ENCODE measurements at regions not wholly inside any gene's neighbourhood (a gene's known extent, or its start where the extent isn't known, plus 50 kb on each side); places are given as distances from the start of the nearest gene placed in this dataset.

- DNase-seq (ENCODE audit: low read depth), result no peak
Measured at GRCh38 chr10:10642751-10643150, 374.9 kb upstream of the CELF2 start.

- no peak for DNase-seq (ENCODE audit: low read depth)
Measured at GRCh38 chr10:10644008-10644646, 373.5 kb upstream of the CELF2 start.

GRCh38 chr10:10644676-10645385, 372.8 kb upstream of the CELF2 start:
- no peak for DNase-seq (ENCODE audit: low read depth)

- DNase-seq (ENCODE audit: low read depth), result no peak
Measured at GRCh38 chr10:10647331-10647730, 370.3 kb upstream of the CELF2 start.

DNA sequence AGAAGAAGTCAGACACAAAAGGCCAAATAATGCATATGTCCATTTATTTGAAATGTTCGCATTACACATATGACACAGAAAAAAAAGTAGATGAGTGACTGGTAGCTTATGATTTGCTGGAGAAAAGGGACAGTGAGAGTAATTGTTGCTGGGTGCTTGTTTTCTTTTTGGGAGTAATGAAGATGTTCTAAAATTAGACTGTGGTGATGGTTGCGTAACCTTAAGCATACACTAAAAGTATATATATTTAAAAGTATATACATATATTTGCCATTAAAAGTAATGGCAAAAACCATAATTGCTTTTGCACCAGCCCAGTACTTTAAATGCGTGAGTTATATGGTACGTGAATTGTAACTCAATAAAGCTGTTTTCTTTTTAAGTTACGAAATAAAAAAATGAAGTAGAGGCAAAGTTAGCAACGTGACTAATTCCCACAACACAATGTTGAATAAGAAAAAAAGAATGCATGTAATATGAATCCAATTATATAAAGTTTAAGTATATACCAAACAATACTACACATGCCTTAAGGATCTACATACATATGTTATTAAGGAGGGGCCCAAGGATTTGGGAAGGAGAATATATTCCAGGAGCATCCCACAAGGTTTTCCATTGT, 360.4 kb upstream of the CELF2 start:
- DNase-seq (ENCODE audit: low read depth), result no peak

- no peak for DNase-seq (ENCODE audit: low read depth)
Measured at GRCh38 chr10:10658172-10658785, 359.4 kb upstream of the CELF2 start.

GRCh38 chr10:10660054-10660453, 357.6 kb upstream of the CELF2 start:
- DNase-seq (ENCODE audit: low read depth), result no peak

DNA sequence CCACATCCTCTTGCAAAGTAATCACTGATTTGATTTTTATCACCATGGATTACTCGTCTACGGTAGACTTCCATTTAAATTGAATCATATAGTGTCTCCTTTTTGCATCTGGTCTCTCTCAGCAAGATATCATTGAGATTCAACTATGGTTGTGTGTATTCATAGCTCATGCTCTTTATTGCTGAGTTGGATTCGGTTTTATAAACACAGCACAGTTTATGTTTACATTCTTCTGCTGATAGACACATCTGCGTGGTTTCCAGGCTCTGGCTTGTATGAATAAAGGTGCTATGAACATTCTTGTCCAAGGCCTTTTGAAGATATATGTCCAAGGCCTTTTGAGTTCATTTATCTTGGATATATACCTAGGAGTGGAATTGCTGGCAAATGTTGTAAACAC, 356.5 kb upstream of the CELF2 start:
- no peak for DNase-seq (ENCODE audit: low read depth)

DNA sequence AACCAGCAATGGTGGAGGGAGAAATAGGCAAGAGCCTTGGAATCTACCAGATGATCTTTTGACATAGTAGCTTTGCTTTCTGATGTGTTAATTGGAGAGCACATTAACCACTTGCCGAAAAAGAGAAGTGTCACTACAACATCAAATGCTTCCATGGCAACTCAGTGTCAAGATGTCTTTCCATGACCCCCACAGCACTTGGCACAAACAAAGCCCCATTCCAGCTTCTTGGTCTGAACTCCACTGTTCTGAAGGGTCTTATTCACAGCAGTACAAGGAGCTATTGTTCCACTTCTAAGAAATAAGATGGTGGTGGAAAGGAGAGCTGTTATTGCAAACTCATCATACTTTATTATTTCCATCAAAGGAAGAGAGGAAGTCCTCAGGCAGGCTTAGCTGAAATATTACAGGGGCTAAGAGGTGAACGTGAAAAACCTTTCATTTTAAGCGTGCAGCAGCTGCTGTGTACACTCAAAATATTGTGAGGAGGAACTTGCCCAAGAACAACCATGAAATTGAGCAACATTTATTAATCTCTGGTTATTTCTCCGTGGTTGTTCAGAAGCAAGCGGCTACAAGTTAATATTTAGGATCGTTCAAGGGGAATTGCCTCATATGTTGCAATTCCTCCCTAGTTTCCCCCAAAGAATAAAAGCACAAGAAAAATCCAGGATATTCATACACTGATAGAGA, 354.8 kb upstream of the CELF2 start:
- no peak for DNase-seq (ENCODE audit: low read depth)

DNA sequence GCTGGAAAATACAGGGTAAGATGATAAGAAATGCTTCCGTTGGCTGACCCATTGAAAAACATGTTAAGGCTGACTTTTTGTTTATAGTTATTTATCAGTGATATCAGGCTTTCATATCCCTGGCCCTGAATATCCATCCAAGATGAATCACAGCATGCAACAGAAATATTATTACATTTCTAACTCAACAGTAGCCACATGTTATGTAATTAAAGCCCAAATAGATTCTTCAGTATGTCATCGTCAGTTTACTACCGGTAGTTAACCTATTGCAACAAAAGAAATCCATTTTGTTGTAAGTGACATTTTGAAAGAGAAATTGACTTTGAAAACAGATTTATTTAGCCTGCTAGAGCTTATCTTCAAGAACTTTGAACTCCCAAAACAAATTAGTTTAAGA, 354.1 kb upstream of the CELF2 start:
- DNase-seq (ENCODE audit: low read depth), result no peak

DNA sequence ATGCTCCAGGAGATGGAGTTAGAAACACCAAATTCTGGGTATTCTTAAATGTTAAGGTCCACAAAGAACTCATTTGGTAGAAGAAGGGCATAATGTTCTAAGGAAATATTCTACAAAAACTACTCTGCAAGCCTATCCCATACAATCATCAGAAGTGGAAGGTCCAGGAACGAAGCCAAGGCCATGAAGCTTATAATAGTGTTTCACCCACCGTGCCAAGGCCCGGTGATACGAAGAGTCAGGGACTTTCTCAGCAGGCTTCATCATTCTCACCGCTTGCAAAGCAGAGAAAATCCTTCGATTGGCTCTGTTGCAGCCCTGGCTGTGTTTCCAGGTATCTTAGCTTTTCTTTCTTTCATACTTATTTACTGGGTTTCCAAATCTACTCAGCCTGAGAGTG, 351.9 kb upstream of the CELF2 start:
- no peak for DNase-seq (ENCODE audit: low read depth)

DNA sequence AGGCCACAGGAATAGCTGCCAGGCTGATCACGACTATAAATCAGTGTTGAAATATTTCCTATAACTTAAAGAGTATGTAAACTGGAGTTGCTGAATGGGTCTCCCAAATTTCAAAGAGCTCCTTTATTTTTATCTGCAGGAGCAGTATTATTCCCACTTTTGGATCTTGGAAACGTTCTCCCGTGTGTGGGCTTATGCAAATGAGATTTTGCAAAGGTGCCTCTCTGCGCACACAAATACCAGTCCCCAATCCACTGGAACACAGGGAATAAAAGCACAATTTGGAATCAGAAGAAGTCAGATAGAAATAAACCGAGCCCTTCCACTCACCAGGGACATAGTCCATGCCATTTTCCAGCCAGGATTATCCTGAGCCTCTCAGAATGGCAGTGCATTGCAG, 350.2 kb upstream of the CELF2 start:
- DNase-seq (ENCODE audit: low read depth), result no peak

DNA sequence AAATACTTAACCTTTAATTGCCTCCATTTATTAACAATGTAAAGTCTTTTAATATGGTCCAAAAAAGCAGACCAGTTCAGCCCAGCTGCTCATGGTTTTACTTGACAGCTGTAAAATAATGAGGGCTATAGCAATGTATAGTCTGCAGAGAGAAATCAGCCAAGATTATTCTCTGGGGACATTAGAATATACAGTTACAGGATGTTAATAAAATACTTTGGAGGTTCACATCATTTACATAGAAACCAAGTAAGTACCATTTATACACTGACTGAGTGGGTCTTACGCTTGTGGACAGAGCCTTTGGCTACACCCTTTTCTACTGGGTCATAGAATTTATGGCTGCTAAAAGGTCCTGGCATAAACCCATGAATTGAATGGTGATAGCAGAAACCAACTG, 340.7 kb upstream of the CELF2 start:
- no peak for DNase-seq (ENCODE audit: low read depth)

DNA sequence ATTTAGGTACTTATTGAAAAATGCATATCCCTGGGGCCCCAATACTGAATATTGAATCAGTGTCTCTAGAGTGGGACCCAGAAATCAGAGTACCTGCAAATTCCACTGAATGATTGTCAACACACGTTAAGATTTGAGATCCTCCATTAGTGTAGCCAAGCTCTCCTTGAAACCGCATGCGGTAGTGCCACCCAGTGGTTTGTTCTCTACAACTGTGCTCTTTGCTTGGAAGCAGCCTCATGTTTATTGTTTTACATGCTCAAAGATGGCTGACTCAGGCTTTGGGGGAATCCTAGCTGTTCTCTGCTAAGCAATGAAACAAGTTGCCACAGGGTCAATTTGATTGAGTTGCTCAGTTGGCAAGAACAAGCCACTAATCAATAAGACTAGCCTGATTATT, 340.2 kb upstream of the CELF2 start:
- DNase-seq (ENCODE audit: low read depth), result no peak

- DNase-seq (ENCODE audit: low read depth), result no peak
Measured at GRCh38 chr10:10680496-10680895, 337.2 kb upstream of the CELF2 start.

DNA sequence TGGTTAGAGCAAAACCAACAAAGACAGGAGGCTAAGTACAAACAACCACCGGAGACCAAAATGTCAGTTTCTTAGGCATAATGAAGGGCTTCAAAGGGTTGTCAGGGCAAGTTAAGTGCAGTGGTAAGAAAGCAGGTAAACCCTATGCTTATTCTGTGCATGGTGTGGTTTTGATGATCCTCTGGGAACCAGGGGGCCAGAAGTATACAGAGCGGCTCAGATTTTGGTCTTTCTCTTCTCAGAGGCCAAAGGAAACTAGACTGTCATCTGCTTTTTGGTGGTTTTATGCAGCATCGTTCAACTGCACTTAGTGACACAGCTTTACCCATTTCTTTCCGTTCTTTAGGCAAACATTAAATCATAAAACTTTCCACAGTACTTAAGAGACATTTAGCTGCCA, 332.7 kb upstream of the CELF2 start:
- DNase-seq (ENCODE audit: low read depth), result no peak

- no peak for DNase-seq (ENCODE audit: low read depth)
Measured at GRCh38 chr10:10685566-10685965, 332.1 kb upstream of the CELF2 start.

DNA sequence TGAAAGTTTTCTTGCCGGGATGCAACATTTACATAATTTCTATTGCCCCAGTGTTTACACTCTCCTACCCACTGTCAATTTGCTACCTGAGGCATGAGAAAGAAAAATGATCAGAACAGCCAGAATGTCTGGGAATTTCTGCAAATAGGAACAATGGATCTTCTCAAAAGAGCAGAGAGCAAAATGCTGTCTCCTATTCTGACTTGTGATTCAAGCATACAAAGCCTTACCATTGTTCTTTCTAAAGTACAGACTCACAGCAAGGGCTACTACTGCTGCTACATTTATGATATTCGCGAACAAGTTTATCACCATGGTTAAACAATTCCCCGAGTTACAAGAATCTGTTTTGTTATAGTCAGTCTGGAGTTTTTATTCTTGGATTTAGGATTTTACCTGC, 329.9 kb upstream of the CELF2 start:
- DNase-seq (ENCODE audit: low read depth), result no peak

- no peak for DNase-seq (ENCODE audit: low read depth)
Measured at GRCh38 chr10:10699427-10699826, 318.2 kb upstream of the CELF2 start.

GRCh38 chr10:10701084-10701611, 316.5 kb upstream of the CELF2 start:
- no peak for DNase-seq (ENCODE audit: low read depth)

DNA sequence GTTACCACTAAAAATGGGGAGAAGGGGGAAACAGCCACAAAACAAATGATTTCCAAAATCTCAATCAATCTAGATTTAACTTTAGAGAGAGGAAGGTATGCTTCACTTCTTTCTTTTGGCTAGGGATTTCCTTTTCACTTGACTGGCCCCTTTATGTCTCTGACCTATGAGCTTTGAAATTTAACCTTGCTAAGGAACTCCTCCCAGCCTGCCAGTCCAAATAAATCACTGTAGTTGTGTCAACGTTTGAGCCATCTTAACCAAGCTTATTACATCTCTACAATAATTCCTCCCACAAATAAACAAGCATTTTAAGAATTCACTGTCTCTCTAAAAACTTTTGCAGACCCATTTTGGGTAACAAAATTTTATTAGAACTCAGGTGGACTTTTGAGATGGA, 315.5 kb upstream of the CELF2 start:
- DNase-seq (ENCODE audit: low read depth), result no peak

GRCh38 chr10:10703382-10703781, 314.3 kb upstream of the CELF2 start:
- no peak for DNase-seq (ENCODE audit: low read depth)

Measured in activated gamma-delta T cell treated with anti-CD3 and anti-CD28 coated beads, Interleukin-2, amount 50 U/mL, for 16 hours (primary cell).